HepG2 (cell line): ENCODE measurements at regions not wholly inside any gene's neighbourhood (a gene's known extent, or its start where the extent isn't known, plus 50 kb on each side); places are given as distances from the start of the nearest gene placed in this dataset.

Source experiments
- ATM ChIP-seq: fragments of 450-650 bp; IDR thresholded peaks from 2 replicates; pipeline ENCODE4 v1.7.1; 2017; ENCODE audit warnings: mild to moderate bottlenecking, borderline replicate concordance
- CREM ChIP-seq, 2 experiments: sonication (generic) in 1 of 2; formaldehyde crosslinking in 1 of 2; IDR thresholded peaks; 2 replicates each; pipeline versions ENCODE4 v1.4.0 to v1.6.1; 2016 to 2020; ENCODE audit warnings: antibody characterized with exemption in 1 of 2, mild to moderate bottlenecking in 1 of 2, missing genetic modification reagents in 1 of 2
- GATAD2A ChIP-seq: IDR thresholded peaks from 2 replicates; pipeline ENCODE4 v1.6.1; 2016
- HOXA9 ChIP-seq: sonication (generic); formaldehyde crosslinking; IDR thresholded peaks from 2 replicates; pipeline ENCODE4 v1.8.1; 2022; ENCODE audit warnings: missing genetic modification reagents, mild to moderate bottlenecking, moderate library complexity, borderline replicate concordance
- MEIS2 ChIP-seq: sonication (generic); formaldehyde crosslinking; IDR thresholded peaks from 2 replicates; pipeline ENCODE4 v1.9.0; 2021; ENCODE audit warnings: mild to moderate bottlenecking, missing genetic modification reagents
- MTF1 ChIP-seq: sonication (generic); formaldehyde crosslinking; IDR thresholded peaks from 2 replicates; pipeline ENCODE4 v1.5.0; 2020; ENCODE audit warnings: missing genetic modification reagents
- PHB2 ChIP-seq: fragments of 450-650 bp; IDR thresholded peaks from 2 replicates; pipeline ENCODE4 v1.6.1; 2018; ENCODE audit not compliant: partially characterized antibody
- PHF8 ChIP-seq: sonication (generic); formaldehyde crosslinking; IDR thresholded peaks from 2 replicates; pipeline ENCODE4 v1.5.0; 2020; ENCODE audit warnings: missing genetic modification reagents
- POLR2AphosphoS5 ChIP-seq: IDR thresholded peaks from 2 replicates; pipeline ENCODE4 v1.6.1; 2012; ENCODE audit warnings: low read depth, low read length
- RFXAP ChIP-seq: sonication (generic); formaldehyde crosslinking; IDR thresholded peaks from 2 replicates; pipeline ENCODE4 v1.4.0; 2020; ENCODE audit warnings: missing genetic modification reagents, borderline replicate concordance
- ZNF138 ChIP-seq: sonication (generic); formaldehyde crosslinking; IDR thresholded peaks from 2 replicates; pipeline ENCODE4 v1.5.0; 2020; ENCODE audit warnings: mild to moderate bottlenecking, low read depth, missing genetic modification reagents
- ZNF30 ChIP-seq: sonication (generic); formaldehyde crosslinking; IDR thresholded peaks from 2 replicates; pipeline ENCODE4 v1.5.0; 2020; ENCODE audit warnings: mild to moderate bottlenecking, missing genetic modification reagents
- ZNF570 ChIP-seq: sonication (generic); formaldehyde crosslinking; IDR thresholded peaks from 2 replicates; pipeline ENCODE4 v1.4.0; 2020; ENCODE audit warnings: mild to moderate bottlenecking, missing genetic modification reagents, borderline replicate concordance
- ZNF644 ChIP-seq: IDR thresholded peaks from 2 replicates; pipeline ENCODE4 v1.6.1; 2016; ENCODE audit warnings: low read depth
- ZNF83 ChIP-seq: sonication (generic); formaldehyde crosslinking; IDR thresholded peaks from 2 replicates; pipeline ENCODE4 v1.4.0; 2020; ENCODE audit warnings: missing genetic modification reagents, mild to moderate bottlenecking, borderline replicate concordance
- TF ChIP-seq, protein P1 (sequence below): sonication (generic); formaldehyde crosslinking; IDR thresholded peaks from 2 replicates; pipeline ENCODE4 v1.5.0; 2020; ENCODE audit warnings: missing genetic modification reagents, mild to moderate bottlenecking, borderline replicate concordance
- TF ChIP-seq, protein P2 (sequence below): IDR thresholded peaks from 2 replicates; pipeline ENCODE4 v1.6.1; 2016; ENCODE audit warnings: low read depth, borderline replicate concordance
- TF ChIP-seq, protein P3 (sequence below): sonication (generic); formaldehyde crosslinking; IDR thresholded peaks from 2 replicates; pipeline ENCODE4 v1.4.0; 2020; ENCODE audit warnings: missing genetic modification reagents, borderline replicate concordance
- TF ChIP-seq, protein P4 (sequence below): sonication (generic); formaldehyde crosslinking; IDR thresholded peaks from 2 replicates; pipeline ENCODE4 v1.4.0; 2020; ENCODE audit warnings: low read depth, mild to moderate bottlenecking, missing genetic modification reagents
- TF ChIP-seq, protein P5 (sequence below): IDR thresholded peaks from 2 replicates; pipeline ENCODE4 v1.6.1; 2016; ENCODE audit warnings: low read depth, control low read depth
- TF ChIP-seq, protein P6 (sequence below): sonication (generic); formaldehyde crosslinking; IDR thresholded peaks from 2 replicates; pipeline ENCODE4 v1.4.0; 2020; ENCODE audit warnings: mild to moderate bottlenecking, missing genetic modification reagents
- TF ChIP-seq, protein P7 (sequence below): sonication (generic); formaldehyde crosslinking; IDR thresholded peaks from 2 replicates; pipeline ENCODE4 v1.8.0; 2022; ENCODE audit warnings: missing genetic modification reagents, mild to moderate bottlenecking, inconsistent platforms, borderline replicate concordance

DNA sequence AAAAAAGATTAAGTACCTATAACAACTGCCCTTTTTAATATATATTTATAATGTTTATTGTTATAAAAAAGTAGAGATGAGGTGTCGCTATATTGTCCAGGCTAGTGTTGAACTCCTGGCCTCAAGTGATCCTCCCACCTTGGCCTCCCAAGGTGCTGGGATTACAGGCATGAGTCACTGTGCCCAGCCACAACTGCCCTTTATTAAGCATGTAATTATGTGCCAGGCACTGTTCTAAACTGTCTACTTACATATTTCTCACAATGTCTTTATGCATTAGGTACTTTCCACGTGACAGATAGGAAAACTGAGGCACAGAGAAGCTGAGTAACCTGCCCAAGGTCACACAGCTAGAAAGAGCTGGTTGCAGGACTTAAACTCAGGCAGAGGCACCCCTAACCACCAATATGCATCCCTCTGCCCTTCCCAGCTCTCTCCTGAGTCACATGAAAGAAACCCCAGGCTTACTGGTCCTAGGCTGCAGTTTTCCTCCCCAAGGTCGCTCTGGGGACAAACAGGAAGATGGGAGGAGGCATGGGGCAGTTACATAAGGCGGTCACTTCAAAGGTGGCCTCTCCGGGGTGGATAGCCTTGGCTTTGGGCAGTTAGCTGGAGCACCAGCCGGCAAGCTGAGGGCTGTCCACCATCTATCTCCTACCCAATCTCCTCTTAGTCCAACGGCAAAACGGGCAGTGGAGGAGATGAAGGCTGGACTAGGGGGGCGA lies 54.6 kb upstream of the TBX3 start (continued):
- TF ChIP-seq, protein P1, sequence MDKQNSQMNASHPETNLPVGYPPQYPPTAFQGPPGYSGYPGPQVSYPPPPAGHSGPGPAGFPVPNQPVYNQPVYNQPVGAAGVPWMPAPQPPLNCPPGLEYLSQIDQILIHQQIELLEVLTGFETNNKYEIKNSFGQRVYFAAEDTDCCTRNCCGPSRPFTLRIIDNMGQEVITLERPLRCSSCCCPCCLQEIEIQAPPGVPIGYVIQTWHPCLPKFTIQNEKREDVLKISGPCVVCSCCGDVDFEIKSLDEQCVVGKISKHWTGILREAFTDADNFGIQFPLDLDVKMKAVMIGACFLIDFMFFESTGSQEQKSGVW (CRISPR knock-in tag) = no peak
- TF ChIP-seq, protein P2, sequence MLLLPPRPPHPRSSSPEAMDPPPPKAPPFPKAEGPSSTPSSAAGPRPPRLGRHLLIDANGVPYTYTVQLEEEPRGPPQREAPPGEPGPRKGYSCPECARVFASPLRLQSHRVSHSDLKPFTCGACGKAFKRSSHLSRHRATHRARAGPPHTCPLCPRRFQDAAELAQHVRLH = peak; percentile 95; the same call in 1 of the 2 replicates
- TF ChIP-seq HOXA9 (no peak), MEIS2 (CRISPR knock-in tag) (0 out of 2 replicates have a peak, but pooled peaks have one; percentile 20), ZNF570 (CRISPR knock-in tag) (no peak), MTF1 (no peak), PHF8 (no peak), GATAD2A (CRISPR knock-in tag) (peak; percentile 91), ZNF83 (CRISPR knock-in tag) (no peak), POLR2AphosphoS5 (no peak), ZNF30 (no peak), ZNF644 (CRISPR knock-in tag) (peak; percentile 95), RFXAP (CRISPR knock-in tag) (peak; percentile 68; the same call in 1 of the 2 replicates), PHB2 (no peak), CREM (IDR thresholded peaks at IDR 0.05) (peak; percentile 55; the same call in 1 of the 2 replicates), CREM (CRISPR knock-in tag; IDR thresholded peaks at IDR 0.05) (no peak), ZNF138 (CRISPR knock-in tag) (no peak), ATM (no peak)
- TF ChIP-seq, protein P3, sequence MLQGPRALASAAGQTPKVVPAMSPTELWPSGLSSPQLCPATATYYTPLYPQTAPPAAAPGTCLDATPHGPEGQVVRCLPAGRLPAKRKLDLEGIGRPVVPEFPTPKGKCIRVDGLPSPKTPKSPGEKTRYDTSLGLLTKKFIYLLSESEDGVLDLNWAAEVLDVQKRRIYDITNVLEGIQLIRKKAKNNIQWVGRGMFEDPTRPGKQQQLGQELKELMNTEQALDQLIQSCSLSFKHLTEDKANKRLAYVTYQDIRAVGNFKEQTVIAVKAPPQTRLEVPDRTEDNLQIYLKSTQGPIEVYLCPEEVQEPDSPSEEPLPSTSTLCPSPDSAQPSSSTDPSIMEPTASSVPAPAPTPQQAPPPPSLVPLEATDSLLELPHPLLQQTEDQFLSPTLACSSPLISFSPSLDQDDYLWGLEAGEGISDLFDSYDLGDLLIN (CRISPR knock-in tag) = no peak
- TF ChIP-seq, protein P4, sequence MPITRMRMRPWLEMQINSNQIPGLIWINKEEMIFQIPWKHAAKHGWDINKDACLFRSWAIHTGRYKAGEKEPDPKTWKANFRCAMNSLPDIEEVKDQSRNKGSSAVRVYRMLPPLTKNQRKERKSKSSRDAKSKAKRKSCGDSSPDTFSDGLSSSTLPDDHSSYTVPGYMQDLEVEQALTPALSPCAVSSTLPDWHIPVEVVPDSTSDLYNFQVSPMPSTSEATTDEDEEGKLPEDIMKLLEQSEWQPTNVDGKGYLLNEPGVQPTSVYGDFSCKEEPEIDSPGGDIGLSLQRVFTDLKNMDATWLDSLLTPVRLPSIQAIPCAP (CRISPR knock-in tag) = no peak
- TF ChIP-seq, protein P5, sequence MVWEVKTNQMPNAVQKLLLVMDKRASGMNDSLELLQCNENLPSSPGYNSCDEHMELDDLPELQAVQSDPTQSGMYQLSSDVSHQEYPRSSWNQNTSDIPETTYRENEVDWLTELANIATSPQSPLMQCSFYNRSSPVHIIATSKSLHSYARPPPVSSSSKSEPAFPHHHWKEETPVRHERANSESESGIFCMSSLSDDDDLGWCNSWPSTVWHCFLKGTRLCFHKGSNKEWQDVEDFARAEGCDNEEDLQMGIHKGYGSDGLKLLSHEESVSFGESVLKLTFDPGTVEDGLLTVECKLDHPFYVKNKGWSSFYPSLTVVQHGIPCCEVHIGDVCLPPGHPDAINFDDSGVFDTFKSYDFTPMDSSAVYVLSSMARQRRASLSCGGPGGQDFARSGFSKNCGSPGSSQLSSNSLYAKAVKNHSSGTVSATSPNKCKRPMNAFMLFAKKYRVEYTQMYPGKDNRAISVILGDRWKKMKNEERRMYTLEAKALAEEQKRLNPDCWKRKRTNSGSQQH (CRISPR knock-in tag) = peak; percentile 48; the same call in 1 of the 2 replicates
- TF ChIP-seq, protein P6, sequence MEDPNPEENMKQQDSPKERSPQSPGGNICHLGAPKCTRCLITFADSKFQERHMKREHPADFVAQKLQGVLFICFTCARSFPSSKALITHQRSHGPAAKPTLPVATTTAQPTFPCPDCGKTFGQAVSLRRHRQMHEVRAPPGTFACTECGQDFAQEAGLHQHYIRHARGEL (CRISPR knock-in tag) = no peak
- TF ChIP-seq, protein P7, sequence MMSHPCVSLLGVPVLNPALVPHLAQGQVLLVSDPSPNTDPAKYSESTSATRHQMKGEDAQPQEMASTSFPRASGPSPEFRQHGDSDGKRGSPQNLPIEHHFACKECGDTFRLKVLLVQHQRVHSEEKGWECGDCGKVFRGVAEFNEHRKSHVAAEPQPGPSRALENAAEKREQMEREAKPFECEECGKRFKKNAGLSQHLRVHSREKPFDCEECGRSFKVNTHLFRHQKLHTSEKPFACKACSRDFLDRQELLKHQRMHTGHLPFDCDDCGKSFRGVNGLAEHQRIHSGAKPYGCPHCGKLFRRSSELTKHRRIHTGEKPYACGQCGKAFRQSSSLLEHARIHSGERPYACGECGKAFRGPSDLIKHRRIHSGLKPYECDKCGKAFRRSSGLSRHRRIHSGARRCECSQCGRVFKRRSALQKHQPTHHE = no peak
